Keratinocyte (primary cell): ENCODE measurements at regions not wholly inside any gene's neighbourhood (a gene's known extent, or its start where the extent isn't known, plus 50 kb on each side); places are given as distances from the start of the nearest gene placed in this dataset.

Experiments
- DNase-seq: peaks from one replicate; pipeline ENCODE4 v3.0.0-alpha.2; 2011; ENCODE audit warnings: low read depth, missing footprints, low spot score
- FAIRE-seq: peaks from 2 replicates; lab custom pipeline; 2011; peaks lifted over from hg19 to GRCh38; lab: Jason Lieb, UNC
- H2AFZ ChIP-seq: 2 replicates; pipeline ENCODE4 v1.6.0; 2012; ENCODE audit warnings: low read length, control low read depth, inconsistent platforms; ENCODE audit not compliant: control insufficient read depth
- H3K27ac ChIP-seq: 2 replicates; pipeline ENCODE4 v1.5.1; 2011; ENCODE audit warnings: low read length; ENCODE audit not compliant: control insufficient read depth, insufficient read depth
- H3K27me3 ChIP-seq: 3 replicates; pipeline ENCODE4 v1.6.0; 2011; ENCODE audit warnings: low read length; ENCODE audit not compliant: control insufficient read depth, insufficient read depth; ENCODE audit errors: extremely low read depth
- H3K36me3 ChIP-seq, 2 experiments: 2 replicates in 1 of 2; 3 replicates in 1 of 2; pipeline ENCODE4 v1.5.1; 2011; ENCODE audit warnings: low read length in 2 of 2, mild to moderate bottlenecking in 1 of 2; ENCODE audit not compliant: control insufficient read depth in 2 of 2, insufficient read depth in 2 of 2; ENCODE audit errors: extremely low read depth in 1 of 2
- H3K4me1 ChIP-seq: 3 replicates; pipeline ENCODE4 v1.5.1; 2011; ENCODE audit warnings: low read length; ENCODE audit not compliant: control insufficient read depth, insufficient read depth; ENCODE audit errors: extremely low read depth
- H3K4me2 ChIP-seq: 3 replicates; pipeline ENCODE4 v1.6.0; 2011; ENCODE audit warnings: low read depth, low read length; ENCODE audit not compliant: control insufficient read depth, insufficient read depth; ENCODE audit errors: extremely low read depth
- H3K4me3 ChIP-seq, 3 experiments: fragments of 200-600 bp in 1 of 3; sonication (generic) in 1 of 3; 2 replicates in 2 of 3; 3 replicates in 1 of 3; pipeline ENCODE4 v1.5.1; 2011 to 2016; ENCODE audit warnings: low read length in 3 of 3, mild to moderate bottlenecking in 3 of 3, control low read depth in 2 of 3, inconsistent platforms in 1 of 3, low read depth in 1 of 3, mixed read lengths in 1 of 3, mixed run types in 1 of 3, moderate library complexity in 1 of 3; ENCODE audit not compliant: control insufficient read depth in 2 of 3, insufficient read depth in 2 of 3; ENCODE audit errors: extremely low read depth in 1 of 3
- H3K79me2 ChIP-seq: 2 replicates; pipeline ENCODE4 v1.6.0; 2012; ENCODE audit warnings: low read length; ENCODE audit not compliant: control insufficient read depth, insufficient read depth
- H3K9ac ChIP-seq: 3 replicates; pipeline ENCODE4 v1.6.0; 2011; ENCODE audit warnings: low read length; ENCODE audit not compliant: control insufficient read depth, insufficient read depth; ENCODE audit errors: extremely low read depth
- H3K9me1 ChIP-seq: 3 replicates; pipeline ENCODE4 v1.6.0; 2011; ENCODE audit warnings: low read length; ENCODE audit not compliant: control insufficient read depth, insufficient read depth; ENCODE audit errors: extremely low read depth
- H3K9me3 ChIP-seq: 2 replicates; pipeline ENCODE4 v1.5.1; 2012; ENCODE audit warnings: low read depth, low read length; ENCODE audit not compliant: control insufficient read depth
- H4K20me1 ChIP-seq: 3 replicates; pipeline ENCODE4 v1.6.0; 2011; ENCODE audit warnings: low read length; ENCODE audit not compliant: control insufficient read depth, insufficient read depth; ENCODE audit errors: extremely low read depth
- EZH2 ChIP-seq: IDR thresholded peaks from one replicate; pipeline ENCODE4 v1.6.1; 2012; ENCODE audit warnings: inconsistent platforms, mild to moderate bottlenecking, low read length, moderate library complexity
- dilution Hi-C: fragments of 300-500 bp; cut with MboI; formaldehyde crosslinking; loops from one replicate; pipeline ENCODE4 v1.7.0; 2020; ENCODE audit warnings: low sequenced_read_pairs; ENCODE audit not compliant: extremely low pct_ligation_motif_present
- TF ChIP-seq, protein P1 (sequence below), 3 experiments: IDR thresholded peaks in 1 of 3; conservative IDR thresholded peaks in 1 of 3; optimal IDR thresholded peaks in 1 of 3; 2 replicates in 2 of 3; 3 replicates in 1 of 3; pipeline versions ENCODE3 to v1.5.1; 2011; ENCODE audit warnings: low read length in 3 of 3, mild to moderate bottlenecking in 3 of 3, moderate library complexity in 2 of 3, control low read depth in 1 of 3, inconsistent platforms in 1 of 3; ENCODE audit not compliant: insufficient read depth in 2 of 3; ENCODE audit errors: extremely low read depth in 1 of 3

DNA sequence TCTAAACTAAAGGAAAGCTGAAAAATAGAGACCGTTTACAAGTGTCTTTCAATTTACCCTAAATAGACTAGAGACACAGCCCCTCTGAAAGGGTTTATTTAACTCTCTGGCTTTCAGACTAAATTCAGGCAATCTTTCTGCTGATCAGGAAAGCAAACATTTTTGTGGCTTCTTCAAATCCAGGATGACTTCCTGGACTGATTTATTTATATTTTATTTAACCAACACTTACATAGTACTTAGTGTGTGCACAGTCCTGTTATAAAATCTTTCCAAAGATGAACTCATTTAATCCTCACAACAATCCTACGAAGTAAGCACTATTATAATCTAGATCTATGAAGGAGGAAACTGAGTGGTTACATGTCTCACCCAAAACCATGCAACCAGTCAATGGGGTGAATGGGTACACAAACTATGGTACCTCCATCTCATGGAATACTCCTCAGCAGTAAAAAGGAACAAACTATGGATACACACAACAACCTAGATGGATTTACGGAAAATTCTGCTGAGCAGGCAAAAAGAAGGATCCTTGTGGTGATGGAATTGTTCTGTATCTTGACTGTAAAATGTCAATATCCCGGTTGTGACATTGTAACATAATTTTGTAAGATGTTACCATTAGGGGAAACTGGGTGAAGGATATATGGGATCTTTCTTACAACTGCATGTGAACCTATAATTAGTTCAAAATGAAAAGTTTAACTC lies 64.1 kb upstream of the MAMLD1 start:
- H3K27ac ChIP-seq = no peak overlapping the region
- no peaks in the 10 kb centered on the region for H3K79me2 ChIP-seq
- H3K36me3 ChIP-seq = no peaks in the 10 kb centered on the region
- H3K4me1 ChIP-seq = no peaks in the 10 kb centered on the region
- no peak for TF ChIP-seq EZH2
- TF ChIP-seq, protein P1, sequence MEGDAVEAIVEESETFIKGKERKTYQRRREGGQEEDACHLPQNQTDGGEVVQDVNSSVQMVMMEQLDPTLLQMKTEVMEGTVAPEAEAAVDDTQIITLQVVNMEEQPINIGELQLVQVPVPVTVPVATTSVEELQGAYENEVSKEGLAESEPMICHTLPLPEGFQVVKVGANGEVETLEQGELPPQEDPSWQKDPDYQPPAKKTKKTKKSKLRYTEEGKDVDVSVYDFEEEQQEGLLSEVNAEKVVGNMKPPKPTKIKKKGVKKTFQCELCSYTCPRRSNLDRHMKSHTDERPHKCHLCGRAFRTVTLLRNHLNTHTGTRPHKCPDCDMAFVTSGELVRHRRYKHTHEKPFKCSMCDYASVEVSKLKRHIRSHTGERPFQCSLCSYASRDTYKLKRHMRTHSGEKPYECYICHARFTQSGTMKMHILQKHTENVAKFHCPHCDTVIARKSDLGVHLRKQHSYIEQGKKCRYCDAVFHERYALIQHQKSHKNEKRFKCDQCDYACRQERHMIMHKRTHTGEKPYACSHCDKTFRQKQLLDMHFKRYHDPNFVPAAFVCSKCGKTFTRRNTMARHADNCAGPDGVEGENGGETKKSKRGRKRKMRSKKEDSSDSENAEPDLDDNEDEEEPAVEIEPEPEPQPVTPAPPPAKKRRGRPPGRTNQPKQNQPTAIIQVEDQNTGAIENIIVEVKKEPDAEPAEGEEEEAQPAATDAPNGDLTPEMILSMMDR (optimal IDR thresholded peaks at IDR 0.05 in 1 of 3, IDR thresholded peaks at IDR 0.05 in 1 of 3, conservative IDR thresholded peaks at IDR 0.05 in 1 of 3; ENCODE audit: extremely low read depth in 1 of 3, insufficient read depth in 2 of 3, low read length in 3 of 3) = no peak
- dilution Hi-C loops = no loop called here
- FAIRE-seq = no peak
- no peak overlapping the region for H2AFZ ChIP-seq
- H3K4me3 ChIP-seq = no peak overlapping the region
- H3K27me3 ChIP-seq = no peaks in the 10 kb centered on the region
- H3K9me3 ChIP-seq = no peaks in the 10 kb centered on the region
- H4K20me1 ChIP-seq = no peaks in the 10 kb centered on the region
- DNase-seq = no peak
- H3K9ac ChIP-seq = no peak overlapping the region
- H3K4me2 ChIP-seq = no peak overlapping the region
- no peaks in the 10 kb centered on the region for H3K9me1 ChIP-seq

DNA sequence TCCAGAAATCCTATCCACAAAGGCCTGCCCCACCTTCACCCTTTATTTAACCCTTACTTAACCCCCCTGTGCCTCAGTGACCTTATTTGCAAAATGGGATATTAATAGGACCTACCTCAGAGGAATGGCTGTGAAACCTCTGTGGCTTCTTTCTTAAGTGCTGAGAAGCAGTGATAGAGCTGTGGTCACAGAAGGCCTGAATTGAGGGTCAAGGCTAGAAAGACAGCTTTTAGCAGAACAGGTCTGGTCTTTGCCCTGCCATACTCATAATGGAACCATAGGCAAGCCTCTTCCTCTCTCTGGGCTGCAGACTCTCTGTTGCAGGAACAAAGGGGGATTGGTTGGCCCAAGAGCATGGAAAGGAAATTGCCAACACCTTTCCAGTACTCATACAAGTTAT lies 63.5 kb upstream of the MAMLD1 start:
- Histone ChIP-seq H4K20me1 (no peaks in the 10 kb centered on the region), H3K79me2 (no peaks in the 10 kb centered on the region), H3K4me1 (no peaks in the 10 kb centered on the region), H3K4me3 (no peak overlapping the region), H3K27me3 (no peaks in the 10 kb centered on the region), H3K9me1 (no peaks in the 10 kb centered on the region), H3K9me3 (no peaks in the 10 kb centered on the region), H3K36me3 (no peaks in the 10 kb centered on the region), H3K9ac (no peak overlapping the region), H3K27ac (no peak overlapping the region), H3K4me2 (no peak overlapping the region), H2AFZ (no peak overlapping the region)
- FAIRE-seq (no peak), DNase-seq (no peak)
- dilution Hi-C loops = no loop called here
- TF ChIP-seq, protein P1 (optimal IDR thresholded peaks at IDR 0.05 in 1 of 3, IDR thresholded peaks at IDR 0.05 in 1 of 3, conservative IDR thresholded peaks at IDR 0.05 in 1 of 3; ENCODE audit: extremely low read depth in 1 of 3, insufficient read depth in 2 of 3, low read length in 3 of 3) = no peak
- TF ChIP-seq EZH2 = no peak
